CD4-positive, alpha-beta T cell treated with Interleukin-10 for 1 hour (primary cell): ENCODE measurements at regions not wholly inside any gene's neighbourhood (a gene's known extent, or its start where the extent isn't known, plus 50 kb on each side); places are given as distances from the start of the nearest gene placed in this dataset.
"Not testable (repeated sequence)": the region's sequence is repeated elsewhere in the genome, so short reads cannot be mapped to it uniquely, and the experiment has no call there.

ENCODE experiments used
- DNase-seq: peaks from one replicate; pipeline ENCODE4 v3.0.0-alpha.2; 2020

- DNase-seq, result no peak
Measured at GRCh38 chr7:142461437-142461836, 203.6 kb upstream of the PRSS58 start.

GRCh38 chr7:142460402-142461117 lies 202.7 kb upstream of the PRSS58 start:
- DNase-seq, result no peak

GRCh38 chr7:142459551-142459963 lies 201.7 kb upstream of the PRSS58 start:
- DNase-seq, result peak; percentile 59

- no peak for DNase-seq
Measured at GRCh38 chr7:142457146-142457703, 199.4 kb upstream of the PRSS58 start.

GRCh38 chr7:142455392-142455791 lies 197.5 kb upstream of the PRSS58 start:
- no peak for DNase-seq

- DNase-seq, result peak; percentile 62
Measured at GRCh38 chr7:142454862-142455261, 197.0 kb upstream of the PRSS58 start.

- DNase-seq, result no peak
Measured at GRCh38 chr7:142452791-142453190, 194.9 kb upstream of the PRSS58 start.

- DNase-seq, result no peak
Measured at GRCh38 chr7:142451817-142452216, 194.0 kb upstream of the PRSS58 start.

GRCh38 chr7:142451296-142451695 lies 193.4 kb upstream of the PRSS58 start:
- no peak for DNase-seq

GRCh38 chr7:142450695-142451094 lies 192.8 kb upstream of the PRSS58 start:
- DNase-seq, result no peak

GRCh38 chr7:142450206-142450605 lies 192.3 kb upstream of the PRSS58 start:
- no peak for DNase-seq

GRCh38 chr7:142448857-142449256 lies 191.0 kb upstream of the PRSS58 start:
- DNase-seq, result not testable (repeated sequence)

GRCh38 chr7:142447762-142448161 lies 189.9 kb upstream of the PRSS58 start:
- DNase-seq, result no peak

- DNase-seq, result peak; percentile 58
Measured at GRCh38 chr7:142445019-142445686, 187.3 kb upstream of the PRSS58 start.

- no peak for DNase-seq
Measured at GRCh38 chr7:142443216-142444010, 185.6 kb upstream of the PRSS58 start.

GRCh38 chr7:142442396-142442795 lies 184.5 kb upstream of the PRSS58 start:
- DNase-seq, result no peak

GRCh38 chr7:142440906-142441411 lies 183.1 kb upstream of the PRSS58 start:
- DNase-seq, result peak; percentile 26

GRCh38 chr7:142440219-142440905 lies 182.5 kb upstream of the PRSS58 start:
- no peak for DNase-seq

GRCh38 chr7:142439739-142440138 lies 181.9 kb upstream of the PRSS58 start:
- DNase-seq, result no peak

- DNase-seq, result no peak
Measured at GRCh38 chr7:142438923-142439515, 181.2 kb upstream of the PRSS58 start.

- peak; percentile 46 for DNase-seq
Measured at GRCh38 chr7:142438235-142438922, 180.5 kb upstream of the PRSS58 start.
